ENCODE measurements at regions not wholly inside any gene's neighbourhood (a gene's known extent, or its start where the extent isn't known, plus 50 kb on each side); places are given as distances from the start of the nearest gene placed in this dataset.

GRCh38 chr1:173408886-173409285 lies 68.2 kb upstream of the PRDX6 start:
- no peak overlapping the region for H3K4me3 ChIP-seq (ENCODE audit: low read depth, low read length)
- peak; percentile 33 for DNase-seq (ENCODE audit: low read depth, low spot score)
- peak; percentile 16 for TF ChIP-seq CTCF (IDR thresholded peaks at IDR 0.05; ENCODE audit: low read depth, low read length)
- in situ Hi-C loops (cut with HindIII; ENCODE audit: low sequenced_read_pairs) = no loop called here

- TF ChIP-seq CTCF (IDR thresholded peaks at IDR 0.05; ENCODE audit: low read depth, low read length) = no peak
- DNase-seq (ENCODE audit: low read depth, low spot score) = peak; percentile 94
- no peak overlapping the region for H3K4me3 ChIP-seq (ENCODE audit: low read depth, low read length)
- in situ Hi-C loops (cut with HindIII; ENCODE audit: low sequenced_read_pairs) = no loop called here
Measured at GRCh38 chr1:173409613-173410012, 67.5 kb upstream of the PRDX6 start.

GRCh38 chr1:173410133-173410793 lies 66.9 kb upstream of the PRDX6 start:
- no peak overlapping the region for H3K4me3 ChIP-seq (ENCODE audit: low read depth, low read length)
- no peak for TF ChIP-seq CTCF (IDR thresholded peaks at IDR 0.05; ENCODE audit: low read depth, low read length)

GRCh38 chr1:173410794-173411236 lies 66.3 kb upstream of the PRDX6 start:
- TF ChIP-seq CTCF (IDR thresholded peaks at IDR 0.05; ENCODE audit: low read depth, low read length) = no peak
- H3K4me3 ChIP-seq (ENCODE audit: low read depth, low read length) = no peak overlapping the region
- in situ Hi-C loops (cut with HindIII; ENCODE audit: low sequenced_read_pairs) = no loop called here
- no peak for DNase-seq (ENCODE audit: low read depth, low spot score)

More at GRCh38 chr1:173410133-173410793, 66.9 kb upstream of the PRDX6 start:
- DNase-seq (ENCODE audit: low read depth, low spot score) = peak; percentile 58
- in situ Hi-C loops (cut with HindIII; ENCODE audit: low sequenced_read_pairs) = no loop called here

GRCh38 chr1:173411835-173412742 lies 65.0 kb upstream of the PRDX6 start:
- in situ Hi-C loops (cut with HindIII; ENCODE audit: low sequenced_read_pairs) = no loop called here
- peak; percentile 73 for DNase-seq (ENCODE audit: low read depth, low spot score)
- no peak overlapping the region for H3K4me3 ChIP-seq (ENCODE audit: low read depth, low read length)
- TF ChIP-seq CTCF (IDR thresholded peaks at IDR 0.05; ENCODE audit: low read depth, low read length) = no peak

- TF ChIP-seq CTCF (IDR thresholded peaks at IDR 0.05; ENCODE audit: low read depth, low read length) = no peak
- H3K4me3 ChIP-seq (ENCODE audit: low read depth, low read length) = no peak overlapping the region
- in situ Hi-C loops (cut with HindIII; ENCODE audit: low sequenced_read_pairs) = no loop called here
- DNase-seq (ENCODE audit: low read depth, low spot score) = no peak
Measured at GRCh38 chr1:173413271-173413707, 63.8 kb upstream of the PRDX6 start.
